ENCODE measurements at regions not wholly inside any gene's neighbourhood (a gene's known extent, or its start where the extent isn't known, plus 50 kb on each side); places are given as distances from the start of the nearest gene placed in this dataset.

- no peaks in the 10 kb centered on the region for H3K9me3 ChIP-seq (ENCODE audit: control insufficient read depth, insufficient read depth, low read length)
- H3K9me2 ChIP-seq (replicated peaks; ENCODE audit: control insufficient read depth, low read length), result no peaks in the 10 kb centered on the region
- no peaks in the 10 kb centered on the region for H4K20me1 ChIP-seq (ENCODE audit: control insufficient read depth, insufficient read depth, low read depth, low read length)
- H3K4me3 ChIP-seq (ENCODE audit: low read length), result no peak overlapping the region
- no peak overlapping the region for H3K27ac ChIP-seq (ENCODE audit: low read depth, low read length)
- H3F3A ChIP-seq (ENCODE audit: control insufficient read depth, insufficient read depth), result no peaks in the 10 kb centered on the region
- H3K27me3 ChIP-seq (ENCODE audit: control insufficient read depth, low read length), result no peaks in the 10 kb centered on the region
- H3K4me1 ChIP-seq (ENCODE audit: control insufficient read depth, low read length), result no peaks in the 10 kb centered on the region
- no peak overlapping the region for H3K4me2 ChIP-seq (ENCODE audit: low read length)
- H3K79me2 ChIP-seq (ENCODE audit: control insufficient read depth, low read length), result no peaks in the 10 kb centered on the region
- no peak for TF ChIP-seq CTCF (IDR thresholded peaks at IDR 0.05; ENCODE audit: low read depth, low read length, poor library complexity, severe bottlenecking)
- no peak for TF ChIP-seq EZH2phosphoT487 (IDR thresholded peaks at IDR 0.05; ENCODE audit: borderline replicate concordance, low read length)
- H3K36me3 ChIP-seq (ENCODE audit: control insufficient read depth, low read length), result no peaks in the 10 kb centered on the region
These were observed 103.4 kb upstream of the ESRRG start for GRCh38 chr1:216826646-216827045.

GRCh38 chr1:216826214-216826613 lies 103.0 kb upstream of the ESRRG start:
- Histone ChIP-seq H3K36me3 (ENCODE audit: control insufficient read depth, low read length) (no peaks in the 10 kb centered on the region), H3K9me2 (replicated peaks; ENCODE audit: control insufficient read depth, low read length) (no peaks in the 10 kb centered on the region), H3K27ac (ENCODE audit: low read depth, low read length) (no peak overlapping the region), H3K4me2 (ENCODE audit: low read length) (no peak overlapping the region), H3F3A (ENCODE audit: control insufficient read depth, insufficient read depth) (no peaks in the 10 kb centered on the region), H3K4me1 (ENCODE audit: control insufficient read depth, low read length) (no peaks in the 10 kb centered on the region), H3K4me3 (ENCODE audit: low read length) (no peak overlapping the region), H4K20me1 (ENCODE audit: control insufficient read depth, insufficient read depth, low read depth, low read length) (no peaks in the 10 kb centered on the region), H3K79me2 (ENCODE audit: control insufficient read depth, low read length) (no peaks in the 10 kb centered on the region), H3K27me3 (ENCODE audit: control insufficient read depth, low read length) (no peaks in the 10 kb centered on the region), H3K9me3 (ENCODE audit: control insufficient read depth, insufficient read depth, low read length) (no peaks in the 10 kb centered on the region)
- TF ChIP-seq EZH2phosphoT487 (IDR thresholded peaks at IDR 0.05; ENCODE audit: borderline replicate concordance, low read length) (no peak), CTCF (IDR thresholded peaks at IDR 0.05; ENCODE audit: low read depth, low read length, poor library complexity, severe bottlenecking) (no peak)

DNA sequence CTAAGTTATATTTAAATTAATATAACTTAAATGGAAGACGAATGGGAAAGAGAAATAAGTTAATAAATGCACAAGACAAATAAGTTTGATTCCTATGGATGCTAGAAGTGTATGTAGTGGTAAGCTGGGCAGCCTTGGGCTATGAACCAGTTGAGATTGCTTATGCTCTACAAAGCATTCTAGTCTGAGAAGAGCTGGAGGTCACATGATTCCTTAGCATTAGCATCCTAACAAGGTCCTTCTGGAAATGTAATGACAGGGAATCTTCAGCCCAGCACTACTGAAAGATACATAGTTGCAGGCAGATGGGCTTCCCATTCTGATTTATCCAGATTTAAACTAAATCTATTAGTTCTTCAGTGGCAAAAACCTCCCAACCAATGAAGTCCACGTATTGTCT lies 102.3 kb upstream of the ESRRG start:
- Histone ChIP-seq H3F3A (ENCODE audit: control insufficient read depth, insufficient read depth) (no peaks in the 10 kb centered on the region), H3K4me3 (ENCODE audit: low read length) (no peak overlapping the region), H3K27ac (ENCODE audit: low read depth, low read length) (no peak overlapping the region), H3K4me2 (ENCODE audit: low read length) (no peak overlapping the region), H3K4me1 (ENCODE audit: control insufficient read depth, low read length) (no peaks in the 10 kb centered on the region), H3K79me2 (ENCODE audit: control insufficient read depth, low read length) (no peaks in the 10 kb centered on the region), H3K36me3 (ENCODE audit: control insufficient read depth, low read length) (no peaks in the 10 kb centered on the region), H4K20me1 (ENCODE audit: control insufficient read depth, insufficient read depth, low read depth, low read length) (no peaks in the 10 kb centered on the region), H3K9me3 (ENCODE audit: control insufficient read depth, insufficient read depth, low read length) (no peaks in the 10 kb centered on the region), H3K9me2 (replicated peaks; ENCODE audit: control insufficient read depth, low read length) (no peaks in the 10 kb centered on the region), H3K27me3 (ENCODE audit: control insufficient read depth, low read length) (no peaks in the 10 kb centered on the region)
- no peak for TF ChIP-seq CTCF (IDR thresholded peaks at IDR 0.05; ENCODE audit: low read depth, low read length, poor library complexity, severe bottlenecking)
- no peak for TF ChIP-seq EZH2phosphoT487 (IDR thresholded peaks at IDR 0.05; ENCODE audit: borderline replicate concordance, low read length)

DNA sequence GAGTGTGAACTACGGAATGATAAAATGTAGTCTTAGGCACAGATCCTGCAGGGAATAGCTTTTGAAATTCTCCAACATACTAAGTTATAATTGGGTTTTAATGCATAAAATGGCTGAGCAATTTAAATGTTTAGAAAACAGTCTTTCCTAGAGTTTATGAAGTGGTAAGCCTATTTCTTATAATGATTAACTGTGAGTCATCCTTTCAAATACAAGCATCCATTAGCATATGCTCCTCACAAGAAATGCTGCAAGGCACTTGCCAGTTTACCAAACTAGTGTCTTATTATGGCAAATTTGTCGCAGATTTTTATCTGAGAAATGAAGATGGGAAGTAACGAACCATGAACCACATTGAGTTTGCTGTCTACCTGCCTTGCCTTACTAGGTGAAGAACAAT lies 101.3 kb upstream of the ESRRG start:
- H3F3A ChIP-seq (ENCODE audit: control insufficient read depth, insufficient read depth), result no peaks in the 10 kb centered on the region
- H3K4me1 ChIP-seq (ENCODE audit: control insufficient read depth, low read length), result no peaks in the 10 kb centered on the region
- no peaks in the 10 kb centered on the region for H3K9me2 ChIP-seq (replicated peaks; ENCODE audit: control insufficient read depth, low read length)
- no peak overlapping the region for H3K4me3 ChIP-seq (ENCODE audit: low read length)
- no peaks in the 10 kb centered on the region for H3K36me3 ChIP-seq (ENCODE audit: control insufficient read depth, low read length)
- H4K20me1 ChIP-seq (ENCODE audit: control insufficient read depth, insufficient read depth, low read depth, low read length), result no peaks in the 10 kb centered on the region
- no peaks in the 10 kb centered on the region for H3K27me3 ChIP-seq (ENCODE audit: control insufficient read depth, low read length)
- no peak overlapping the region for H3K27ac ChIP-seq (ENCODE audit: low read depth, low read length)
- no peak overlapping the region for H3K4me2 ChIP-seq (ENCODE audit: low read length)
- no peak for TF ChIP-seq CTCF (IDR thresholded peaks at IDR 0.05; ENCODE audit: low read depth, low read length, poor library complexity, severe bottlenecking)
- no peak for TF ChIP-seq EZH2phosphoT487 (IDR thresholded peaks at IDR 0.05; ENCODE audit: borderline replicate concordance, low read length)
- no peaks in the 10 kb centered on the region for H3K9me3 ChIP-seq (ENCODE audit: control insufficient read depth, insufficient read depth, low read length)
- no peaks in the 10 kb centered on the region for H3K79me2 ChIP-seq (ENCODE audit: control insufficient read depth, low read length)

Measured in DOHH2 (cell line).